SHP77 treated with DMSO at 0.1 percent for 48 hours (cell line): ENCODE measurements at regions not wholly inside any gene's neighbourhood (a gene's known extent, or its start where the extent isn't known, plus 50 kb on each side); places are given as distances from the start of the nearest gene placed in this dataset.
"Not testable (repeated sequence)": the region's sequence is repeated elsewhere in the genome, so short reads cannot be mapped to it uniquely, and the experiment has no call there.

Experiments
- DNase-seq: peaks from one replicate; lab custom pipeline; 2025; lab: John Stamatoyannopoulos, UW

DNA sequence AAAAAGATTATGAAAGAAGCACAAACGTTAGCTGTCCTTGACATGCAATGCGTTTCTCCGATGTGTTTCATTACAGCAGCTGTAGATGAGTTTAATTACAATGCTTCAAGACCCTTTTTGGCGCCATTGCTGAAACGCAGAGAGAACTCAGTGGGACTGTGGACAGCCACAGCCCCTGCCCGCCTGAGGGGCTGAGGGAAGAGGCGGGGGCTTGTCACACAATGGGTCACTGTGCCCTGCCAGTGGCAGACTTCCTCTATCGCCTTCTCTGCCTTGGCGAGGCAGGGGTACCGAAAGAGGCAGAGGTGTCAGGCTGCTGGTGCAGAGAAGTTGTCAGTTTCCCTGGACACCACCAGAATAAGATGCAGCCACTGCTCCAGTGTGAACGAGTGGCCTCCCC lies 252.0 kb downstream of the NR2F2 start:
- no peak for DNase-seq

DNA sequence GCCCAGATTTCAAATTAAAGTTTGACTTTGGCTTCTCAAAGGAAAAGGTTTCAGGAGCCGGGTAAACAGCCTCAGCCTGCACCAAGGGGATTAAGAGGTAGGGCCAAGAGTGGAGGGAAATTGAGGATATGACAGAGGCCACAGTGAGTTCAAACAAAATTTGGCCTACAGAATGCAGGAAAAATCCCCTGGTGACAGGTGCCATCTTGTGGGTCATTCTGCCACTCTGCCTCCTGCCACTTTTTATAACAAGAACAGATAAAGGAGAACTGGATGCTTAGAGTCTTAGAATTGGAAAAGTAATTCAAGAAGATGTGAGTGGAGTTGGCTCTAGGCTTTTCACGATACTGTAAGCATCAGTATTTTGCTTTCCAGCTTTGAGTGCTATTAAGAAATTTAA lies 253.2 kb downstream of the NR2F2 start:
- no peak for DNase-seq

DNA sequence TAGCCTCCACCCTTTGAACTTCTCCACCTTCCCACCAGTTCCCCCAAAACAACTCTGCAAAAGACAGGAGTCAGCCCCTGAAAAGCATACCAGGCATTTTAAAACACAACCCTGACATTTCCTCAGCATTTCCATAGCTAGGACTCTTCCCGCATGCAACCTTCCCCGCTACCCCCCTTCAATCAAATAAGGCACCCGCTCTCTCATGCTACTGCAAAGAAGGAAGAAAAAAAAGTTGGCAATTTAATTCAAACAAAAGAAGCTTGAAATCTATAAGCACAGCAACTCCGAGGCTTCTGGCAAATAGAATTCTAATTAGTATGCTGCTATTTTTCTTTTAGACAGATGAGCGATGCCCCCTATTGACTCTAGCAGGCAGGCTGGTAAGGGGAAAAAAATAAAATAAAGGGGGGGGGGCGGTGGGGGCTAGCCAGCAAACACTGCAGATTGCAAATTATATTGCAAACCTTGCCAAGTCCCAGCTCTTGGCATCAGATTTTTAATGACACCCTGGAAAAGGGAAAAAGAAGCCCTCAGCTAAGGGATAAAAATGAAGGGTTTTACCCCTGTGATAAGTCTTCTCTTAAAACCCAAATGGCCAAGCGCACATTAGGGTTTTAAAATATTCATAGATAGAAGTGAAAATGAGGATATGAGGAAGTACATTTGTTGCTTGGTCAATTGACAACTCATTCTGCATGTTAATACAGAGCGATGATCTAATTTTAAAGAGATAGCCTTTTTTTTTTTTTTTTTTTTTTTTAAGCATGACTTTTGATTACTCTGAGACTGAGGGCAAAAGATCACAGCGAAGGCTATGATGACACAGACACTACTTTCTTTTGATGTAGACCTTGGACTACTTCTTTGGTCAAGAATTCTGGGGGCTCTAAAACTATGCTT lies 255.2 kb downstream of the NR2F2 start:
- DNase-seq, result no peak

DNA sequence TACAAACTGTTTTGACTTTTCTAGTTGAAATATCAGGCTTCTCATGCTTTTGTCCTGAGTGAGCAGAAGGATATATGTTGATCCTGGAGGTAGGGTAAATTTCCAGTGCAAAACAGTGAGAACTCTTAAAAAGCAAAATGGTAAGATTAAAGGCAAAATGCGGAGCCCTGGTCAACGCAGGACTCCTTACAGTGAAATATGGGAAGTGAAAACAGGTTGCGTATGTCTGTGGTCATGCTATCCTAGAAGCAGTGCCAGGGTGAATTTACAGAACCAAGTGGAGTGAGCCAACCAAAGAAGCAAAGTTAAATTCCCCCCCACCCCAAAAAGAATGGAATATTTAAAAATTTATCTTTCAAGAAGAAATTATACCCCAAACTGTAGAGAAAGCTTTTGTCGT lies 256.4 kb downstream of the NR2F2 start:
- no peak for DNase-seq

DNA sequence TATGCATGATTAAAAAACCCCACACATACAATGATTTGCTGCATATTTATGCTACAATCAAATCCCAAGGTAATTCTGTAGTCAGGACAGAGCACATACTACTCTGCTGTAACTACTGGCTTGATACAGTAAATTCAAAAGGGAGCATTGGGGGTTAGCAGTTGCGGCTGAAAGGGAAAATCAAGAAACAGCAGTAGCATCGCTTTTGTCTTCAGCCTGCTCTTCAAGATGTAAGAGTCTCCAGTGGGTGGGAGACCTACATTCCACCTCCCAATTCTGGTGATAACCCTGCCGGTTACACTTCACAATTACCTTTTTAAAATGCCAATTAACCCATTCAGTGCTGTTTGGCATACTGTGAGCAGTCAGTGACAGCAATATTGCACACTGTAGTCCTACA lies 259.4 kb downstream of the NR2F2 start:
- DNase-seq, result no peak

DNA sequence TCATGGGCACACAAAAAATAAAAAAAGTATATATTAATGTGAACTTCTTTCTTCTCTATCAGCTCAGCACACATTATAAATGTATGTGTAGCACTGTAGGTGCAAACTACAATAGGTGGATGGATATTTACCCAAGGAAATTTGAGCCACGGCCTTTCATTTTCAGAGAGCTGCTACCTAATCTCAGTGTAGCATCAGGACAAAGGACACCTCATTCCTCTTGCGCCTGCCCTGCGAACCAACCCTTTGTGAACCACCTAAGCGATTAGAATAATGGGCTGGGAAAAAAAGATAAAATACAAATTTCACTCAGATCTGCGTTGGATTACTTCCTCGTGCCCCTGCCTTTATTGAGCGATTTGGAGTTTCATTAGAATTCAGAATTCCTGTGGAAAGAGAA lies 263.2 kb downstream of the NR2F2 start:
- no peak for DNase-seq

DNA sequence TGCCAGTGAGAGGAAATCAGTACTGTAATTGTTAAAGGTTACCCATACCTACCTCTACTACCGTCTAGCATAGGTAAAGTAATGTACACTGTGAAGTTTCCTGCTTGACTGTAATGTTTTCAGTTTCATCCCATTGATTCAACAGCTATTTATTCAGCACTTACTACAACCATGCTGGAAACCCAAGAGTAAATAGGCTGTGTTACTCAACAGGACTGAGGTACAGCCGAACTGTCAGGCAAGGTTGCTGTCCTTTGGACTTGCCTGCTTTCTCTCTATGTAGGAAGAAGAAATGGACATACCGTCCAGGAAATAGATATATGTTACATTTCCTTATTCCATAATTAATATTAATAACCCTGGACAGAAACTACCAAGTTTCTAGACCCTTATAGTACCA lies 265.5 kb downstream of the NR2F2 start:
- DNase-seq, result no peak

DNA sequence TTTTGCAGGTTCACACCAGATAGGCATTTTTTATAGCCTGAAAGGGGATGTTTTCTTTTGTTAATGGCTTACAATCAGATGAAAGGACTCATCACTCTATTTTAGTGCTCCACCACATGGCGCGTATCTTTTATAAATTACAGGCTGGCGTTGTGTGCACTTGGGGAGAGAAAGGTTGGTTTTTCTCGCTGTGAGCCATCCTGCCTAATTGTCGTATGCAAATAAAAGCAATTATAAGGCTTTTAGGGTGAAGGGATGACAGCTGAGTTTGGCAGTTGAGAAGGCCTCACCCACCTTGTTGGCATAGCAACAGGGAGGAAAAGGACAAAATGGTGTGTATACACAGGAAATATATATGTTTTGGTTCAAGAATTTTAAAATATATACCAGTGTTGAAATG lies 268.0 kb downstream of the NR2F2 start:
- DNase-seq, result no peak

DNA sequence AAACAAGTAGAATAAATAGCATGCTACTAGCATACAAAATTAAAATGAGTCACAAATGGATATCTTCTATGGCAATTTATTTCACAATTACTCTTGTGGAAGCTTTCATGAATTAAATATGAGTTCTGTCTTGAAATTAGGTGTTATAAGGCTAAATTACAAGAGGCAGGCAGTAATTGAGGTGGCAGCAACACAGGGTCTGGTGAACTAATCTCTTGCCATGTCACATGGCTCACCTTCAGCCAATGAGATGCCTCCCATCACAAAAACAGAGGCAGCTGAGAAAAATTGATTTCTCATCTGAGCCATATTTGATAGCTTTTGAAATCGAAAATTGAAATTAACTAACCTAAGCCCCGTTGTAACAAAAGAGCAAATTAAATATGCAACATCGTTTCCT lies 268.8 kb downstream of the NR2F2 start:
- no peak for DNase-seq

DNA sequence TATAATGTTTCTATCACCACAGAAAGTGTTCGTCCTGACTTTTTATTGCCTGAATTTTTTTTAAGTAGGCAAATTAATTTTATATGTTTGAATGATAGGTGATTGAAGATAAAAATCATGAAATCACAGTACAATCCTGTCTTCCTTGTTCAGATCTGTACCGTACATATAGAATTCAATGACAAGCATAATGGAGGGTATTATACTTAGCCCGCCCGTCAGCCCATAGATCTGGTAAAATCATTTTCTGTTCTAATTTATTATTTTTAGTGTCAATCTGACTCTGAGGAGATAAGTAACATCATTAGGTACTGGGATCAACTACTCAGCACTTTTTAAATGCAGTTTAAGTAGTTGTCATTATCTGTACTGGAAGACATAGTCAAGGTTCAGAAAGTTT lies 269.9 kb downstream of the NR2F2 start:
- no peak for DNase-seq

DNA sequence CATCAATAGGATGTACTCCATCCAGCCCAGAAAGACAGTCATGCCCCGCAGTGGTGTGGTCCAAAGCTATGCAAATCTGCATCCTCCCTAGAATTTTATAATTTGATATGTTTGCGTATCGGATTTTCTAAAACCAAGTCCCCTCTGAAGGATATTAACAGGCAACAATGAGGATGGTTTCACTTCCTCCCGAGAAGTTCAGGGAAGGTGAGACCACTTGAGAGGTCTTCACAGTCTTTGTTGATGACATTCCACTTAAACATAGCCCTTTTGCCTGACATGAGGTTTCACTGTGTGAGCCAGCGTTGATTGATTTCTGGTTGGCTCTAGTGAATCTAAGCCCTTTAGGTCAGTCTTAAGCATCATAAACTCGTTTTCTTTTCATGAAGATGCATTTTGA lies 276.1 kb downstream of the NR2F2 start:
- no peak for DNase-seq

DNA sequence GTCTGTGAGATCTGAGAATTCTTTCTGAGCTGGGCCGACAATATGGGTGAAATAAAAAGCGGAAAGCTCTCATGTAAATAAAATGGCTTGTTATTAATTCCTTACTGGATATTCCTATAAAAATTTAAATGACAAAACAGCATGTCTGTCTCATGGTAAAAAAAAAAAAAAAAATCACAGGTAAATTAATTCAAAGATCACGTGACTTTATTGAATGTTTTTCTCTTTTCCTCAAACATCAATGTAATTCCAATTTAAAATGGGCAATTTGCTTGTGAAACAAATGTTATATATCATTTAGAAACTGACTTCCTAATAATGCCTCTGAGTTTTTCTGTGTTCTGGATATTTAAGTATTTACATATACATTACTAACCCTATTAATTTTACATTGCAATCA lies 280.3 kb downstream of the NR2F2 start:
- no peak for DNase-seq

DNA sequence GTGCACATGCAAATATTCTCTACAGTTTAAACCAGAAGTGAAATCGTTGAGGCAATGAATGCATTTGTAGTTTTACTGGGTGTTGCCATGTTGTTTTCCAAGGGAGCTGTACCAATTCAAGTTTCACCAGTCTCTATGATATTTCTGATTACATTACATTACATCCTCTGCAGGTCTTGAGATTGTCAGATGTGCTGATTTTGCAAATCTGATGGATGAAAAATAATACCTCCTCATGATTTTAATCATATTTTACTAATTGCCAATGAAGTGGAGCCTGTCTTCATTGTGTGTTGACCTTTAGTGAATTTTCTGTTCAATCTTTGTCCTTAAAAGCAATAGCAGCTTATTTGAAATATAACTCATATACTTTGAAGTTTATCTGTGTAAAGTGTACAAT lies 282.4 kb downstream of the NR2F2 start:
- DNase-seq, result no peak

DNA sequence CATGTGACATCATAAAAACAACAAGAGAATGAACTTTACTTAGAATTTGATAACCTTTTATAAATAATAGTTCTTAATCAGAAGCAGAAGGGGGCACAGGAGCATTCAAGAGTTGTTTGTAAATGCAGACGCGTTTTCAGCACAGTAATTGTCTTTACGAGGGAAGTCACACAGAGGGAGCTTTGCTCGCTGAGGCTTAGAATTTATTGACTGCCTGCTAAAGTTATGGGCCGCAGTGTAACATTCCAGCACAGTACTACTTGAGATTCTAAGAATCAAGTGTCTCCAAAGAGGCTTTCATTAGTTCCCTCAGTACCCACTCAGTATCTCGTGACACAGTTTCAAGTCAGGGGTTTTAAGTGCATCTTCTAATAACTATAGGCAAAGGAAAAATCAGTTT lies 288.7 kb downstream of the NR2F2 start:
- DNase-seq, result no peak

DNA sequence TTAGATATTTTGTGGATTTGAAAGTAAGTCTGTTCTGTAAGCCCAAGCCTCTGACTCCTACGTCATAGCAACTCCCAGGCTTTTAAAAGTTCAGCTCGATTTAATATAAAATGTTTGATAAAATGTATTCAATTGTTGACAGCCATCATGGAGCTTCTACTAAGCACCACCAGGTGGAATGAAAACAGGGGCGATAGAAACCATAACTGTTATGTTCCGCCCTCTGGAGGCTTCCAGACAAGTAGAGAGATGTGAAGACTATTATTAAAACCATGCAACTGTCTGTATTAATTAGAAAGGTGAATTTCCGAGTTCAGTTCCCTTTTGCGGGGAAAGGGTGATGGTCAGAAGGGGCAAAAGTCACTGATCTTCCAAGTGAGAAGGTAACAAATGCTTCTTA lies 292.2 kb downstream of the NR2F2 start:
- no peak for DNase-seq

DNA sequence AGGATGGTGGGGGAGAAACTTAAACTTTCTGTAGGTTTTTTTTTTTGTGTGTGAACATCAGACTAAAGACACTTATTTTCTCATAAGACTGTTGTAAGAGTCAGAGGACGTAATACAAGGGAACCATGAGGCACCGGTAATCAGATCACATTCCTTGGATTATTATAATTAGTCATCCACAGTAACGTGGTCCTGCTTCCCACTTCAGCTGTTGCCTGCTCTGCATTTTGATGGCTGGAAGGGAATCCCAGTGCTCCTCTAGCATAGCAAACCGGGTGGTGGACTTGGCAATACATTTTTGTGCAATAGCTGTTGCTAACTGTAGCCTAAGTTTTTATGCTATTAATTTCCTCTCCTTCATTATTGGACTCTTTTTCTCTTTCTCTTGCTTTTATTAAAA lies 294.8 kb downstream of the NR2F2 start:
- no peak for DNase-seq

DNA sequence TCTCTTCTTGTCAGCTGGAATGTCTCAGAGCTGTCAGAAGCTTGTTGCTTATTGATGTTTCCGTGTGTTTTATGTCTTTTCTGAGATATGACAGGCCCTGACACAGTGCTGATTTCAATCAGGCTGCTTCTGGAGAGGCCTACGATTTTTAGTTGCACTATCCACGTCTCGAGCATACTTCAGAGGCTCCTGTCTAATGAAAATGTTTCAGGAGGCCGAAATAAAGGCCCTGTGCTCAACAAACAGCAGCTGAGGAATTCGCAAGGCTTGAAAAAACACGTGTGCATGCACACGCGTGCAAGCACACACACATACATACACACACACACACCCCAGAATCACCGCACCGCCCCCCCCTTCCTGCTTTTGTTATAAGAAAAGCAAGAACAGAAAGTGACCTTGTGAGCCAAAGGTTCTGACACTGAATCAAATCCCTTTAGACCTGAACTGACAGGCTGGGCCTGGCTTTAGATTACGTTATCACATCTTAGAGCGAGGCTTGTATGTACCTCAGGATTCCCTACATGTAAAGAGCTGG lies 296.6 kb downstream of the NR2F2 start:
- DNase-seq, result no peak

DNA sequence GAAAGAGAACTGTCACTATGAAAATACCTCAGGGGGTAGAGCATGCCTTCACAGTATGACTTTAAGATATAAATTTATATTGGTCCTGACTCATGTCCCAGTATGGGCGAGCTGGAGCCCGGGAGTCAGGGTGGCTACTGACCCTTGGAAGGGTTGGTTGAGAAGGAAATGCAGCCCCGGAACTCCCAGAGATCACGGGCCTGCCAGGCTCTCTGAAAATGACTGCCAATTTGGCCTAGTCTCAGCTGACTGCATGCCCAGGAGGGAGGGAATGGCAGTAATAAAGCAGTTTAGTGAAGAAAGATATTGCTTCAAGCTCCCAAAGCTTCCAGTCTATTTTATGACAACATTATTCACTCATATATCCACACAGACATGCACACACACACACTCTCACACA lies 299.0 kb downstream of the NR2F2 start:
- no peak for DNase-seq

DNA sequence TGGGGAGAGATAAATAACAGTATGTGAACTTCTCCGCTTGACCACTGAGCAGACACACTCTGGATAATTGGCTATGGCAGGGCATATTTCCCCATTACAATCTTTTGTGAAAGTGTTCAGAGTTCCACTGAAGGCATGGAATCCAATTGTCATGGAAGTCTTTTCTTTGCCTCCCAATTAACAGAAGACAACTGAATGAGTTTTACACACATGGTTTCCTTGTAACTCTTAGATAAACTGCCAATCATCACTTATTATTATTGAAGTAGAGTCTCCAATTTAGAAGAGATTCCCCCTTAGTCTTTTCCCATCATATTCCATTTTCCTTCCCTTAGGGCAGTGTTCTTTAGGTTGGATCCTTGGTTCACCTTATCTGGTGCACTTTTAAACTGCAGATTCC lies 308.3 kb downstream of the NR2F2 start:
- DNase-seq, result no peak

DNA sequence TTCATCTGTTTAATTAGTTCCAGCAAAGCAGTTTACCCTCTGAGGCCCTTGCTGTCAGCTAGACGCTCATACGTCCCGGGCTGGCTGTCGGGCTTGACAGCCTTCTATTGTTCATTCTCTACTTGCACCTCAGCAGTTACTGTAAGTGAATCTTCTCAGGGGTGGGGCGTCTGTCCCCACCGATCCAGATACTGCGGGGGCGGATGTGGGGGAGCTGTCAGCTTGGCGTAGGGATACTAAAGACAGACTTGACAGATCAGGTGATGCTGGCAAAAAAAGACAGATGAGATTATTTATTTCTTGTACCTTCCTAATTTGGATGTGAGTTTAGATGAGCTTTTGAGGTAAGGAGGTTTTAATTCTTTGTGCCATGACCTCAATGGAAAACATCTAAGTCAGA lies 315.3 kb downstream of the NR2F2 start:
- no peak for DNase-seq

DNA sequence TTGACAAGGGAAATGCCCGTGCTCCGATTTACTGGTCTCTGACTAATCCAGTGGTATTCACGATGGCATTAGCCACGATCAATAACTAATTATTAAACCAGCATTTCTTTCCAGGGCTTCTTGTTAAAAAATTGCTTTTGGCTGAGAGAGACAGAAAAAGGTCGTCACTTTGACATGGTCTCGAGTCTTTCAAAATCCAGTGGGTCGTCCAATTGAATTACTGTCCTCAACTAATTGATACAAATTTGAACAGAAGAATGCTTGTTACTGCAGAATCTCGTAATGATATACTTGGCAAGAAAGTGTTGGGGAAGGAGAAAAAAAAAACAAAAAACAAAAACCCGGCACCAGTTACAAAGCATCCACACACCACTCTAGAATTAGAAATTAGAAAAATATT lies 318.4 kb downstream of the NR2F2 start:
- no peak for DNase-seq

DNA sequence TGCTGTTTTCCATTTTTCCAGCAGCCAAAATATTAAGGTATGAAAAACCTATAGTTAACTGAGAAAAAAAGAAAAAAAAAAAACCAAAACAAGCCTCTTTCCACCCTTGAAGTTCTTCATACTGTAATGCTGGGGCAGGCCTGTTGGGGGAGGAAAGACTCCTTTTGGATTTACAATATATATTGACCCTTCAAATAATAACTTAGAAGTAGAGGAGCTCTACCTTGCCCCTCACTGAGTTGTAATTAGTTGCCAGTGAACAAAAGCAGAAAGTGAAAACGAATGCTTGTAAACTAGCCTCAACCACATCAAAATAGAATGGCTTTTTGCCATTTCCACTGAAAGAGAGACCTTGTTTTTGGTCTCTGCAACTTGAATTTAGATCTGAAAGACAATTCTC lies 326.6 kb downstream of the NR2F2 start:
- no peak for DNase-seq

DNA sequence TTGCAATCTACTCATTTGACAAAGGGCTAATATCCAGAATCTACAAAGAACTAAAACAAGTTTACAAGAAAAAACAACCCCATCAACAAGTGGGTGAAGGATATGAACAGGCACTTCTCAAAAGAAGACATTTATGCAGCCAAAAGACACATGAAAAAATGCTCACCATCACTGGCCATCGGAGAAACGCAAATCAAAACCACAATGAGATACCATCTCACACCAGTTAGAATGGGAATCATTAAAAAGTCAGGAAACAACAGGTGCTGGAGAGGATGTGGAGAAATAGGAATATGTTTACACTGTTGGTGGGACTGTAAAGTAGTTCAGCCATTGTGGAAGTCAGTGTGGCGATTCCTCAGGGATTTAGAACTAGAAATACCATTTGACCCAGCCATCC lies 336.5 kb downstream of the NR2F2 start:
- not testable (repeated sequence) for DNase-seq

DNA sequence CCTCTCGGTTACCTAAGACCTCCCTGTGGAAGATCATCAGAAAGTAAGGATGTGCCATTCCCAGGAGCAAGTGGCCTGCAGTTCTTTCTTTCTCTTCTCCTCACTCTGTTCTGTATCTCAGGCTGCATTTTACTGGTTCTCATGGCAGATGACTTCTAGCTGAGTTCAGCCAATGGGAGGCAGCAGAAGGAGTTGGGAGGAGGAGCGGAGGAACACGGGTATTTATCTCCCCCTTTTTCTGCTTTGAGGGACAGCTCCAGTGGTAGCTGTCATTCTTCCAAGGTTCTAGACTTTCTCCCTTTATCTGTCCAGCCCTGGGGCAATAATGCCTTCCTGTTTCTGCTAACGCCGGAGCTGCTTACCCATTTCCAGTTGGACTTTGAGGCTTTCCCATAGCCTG lies 339.9 kb downstream of the NR2F2 start:
- no peak for DNase-seq
